ENCODE measurements at regions not wholly inside any gene's neighbourhood (a gene's known extent, or its start where the extent isn't known, plus 50 kb on each side); places are given as distances from the start of the nearest gene placed in this dataset.
A peak's percentile ranks its signal among the peaks of the same experiment; 100 is the strongest.
"Not testable (repeated sequence)": the region's sequence is repeated elsewhere in the genome, so short reads cannot be mapped to it uniquely, and the experiment has no call there.

DNA sequence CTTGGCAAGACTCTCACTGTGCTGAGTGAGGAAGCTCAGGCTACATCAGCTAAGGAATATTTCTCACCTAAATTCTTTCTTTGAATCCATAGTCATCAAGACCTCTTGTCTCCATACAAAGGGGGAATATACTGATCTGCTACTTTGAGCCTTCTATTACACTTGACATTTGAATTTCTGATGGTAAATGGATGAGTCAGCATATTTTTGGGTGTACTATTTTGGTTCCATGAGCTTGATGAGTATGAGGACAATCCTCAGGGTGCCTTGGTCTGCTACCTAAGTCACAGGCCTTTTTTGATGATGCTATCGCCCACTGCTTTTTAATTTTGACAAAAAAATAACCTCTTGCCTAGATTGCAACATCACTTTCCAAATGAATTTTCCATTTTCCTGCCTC, 415.7 kb downstream of the PPP1R2C start:
- DNase-seq (no peak), FAIRE-seq (no peak)
- no peaks in the 10 kb centered on the region for H3K9me3 ChIP-seq (ENCODE audit: control insufficient read depth in 2 of 2, insufficient read depth in 1 of 2, low read depth in 1 of 2, low read length in 1 of 2)
- H3K27me3 ChIP-seq (ENCODE audit: control insufficient read depth in 3 of 3, insufficient read depth in 3 of 3, low read length in 3 of 3), result no peaks in the 10 kb centered on the region
- H3K27ac ChIP-seq (ENCODE audit: low read depth in 1 of 3, low read length in 2 of 3), result no peak overlapping the region
- H3K4me1 ChIP-seq (ENCODE audit: control insufficient read depth in 3 of 3, insufficient read depth in 2 of 3, low read depth in 1 of 3, low read length in 2 of 3), result no peaks in the 10 kb centered on the region
- no peak overlapping the region for H3K4me3 ChIP-seq (ENCODE audit: low read depth in 1 of 3, low read length in 3 of 3)
- H3K36me3 ChIP-seq (ENCODE audit: control insufficient read depth in 3 of 3, insufficient read depth in 2 of 3, low read depth in 1 of 3, low read length in 3 of 3), result no peaks in the 10 kb centered on the region
- 52 to 96% (median 88%) methylated on average over 1 of the region's 1 CpG for WGBS, 3 donors

DNA sequence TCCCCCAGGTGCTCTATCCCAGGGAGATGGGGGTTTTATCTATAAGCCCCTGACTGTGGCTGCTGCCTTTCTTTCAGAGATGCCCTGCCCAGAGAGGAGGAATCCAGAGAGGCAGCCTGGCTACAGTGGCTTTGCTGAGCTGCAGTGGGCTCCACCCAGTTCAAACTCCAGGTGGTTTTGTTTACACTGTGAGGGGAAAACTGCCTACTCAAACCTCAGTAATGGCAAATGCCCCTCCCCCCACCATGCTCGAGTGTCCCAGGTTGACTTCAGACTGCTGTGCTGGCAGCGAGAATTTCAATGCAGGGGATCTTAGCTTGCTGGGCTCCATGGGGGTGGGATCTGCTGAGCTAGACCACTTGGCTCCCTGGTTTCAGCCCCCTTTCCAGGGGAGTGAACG, 419.6 kb upstream of the CASK start:
- not testable (repeated sequence) for H3K4me1 ChIP-seq (ENCODE audit: control insufficient read depth in 3 of 3, insufficient read depth in 2 of 3, low read depth in 1 of 3, low read length in 2 of 3); H3K27me3 ChIP-seq (ENCODE audit: control insufficient read depth in 3 of 3, insufficient read depth in 3 of 3, low read length in 3 of 3); H3K27ac ChIP-seq (ENCODE audit: low read depth in 1 of 3, low read length in 2 of 3); H3K9me3 ChIP-seq (ENCODE audit: control insufficient read depth in 2 of 2, insufficient read depth in 1 of 2, low read depth in 1 of 2, low read length in 1 of 2); H3K36me3 ChIP-seq (ENCODE audit: control insufficient read depth in 3 of 3, insufficient read depth in 2 of 3, low read depth in 1 of 3, low read length in 3 of 3); FAIRE-seq; H3K4me3 ChIP-seq (ENCODE audit: low read depth in 1 of 3, low read length in 3 of 3)
- peak; percentile 63 to 79 for DNase-seq
- 40 to 57% (median 57%) methylated on average over 3 of the region's 3 CpGs for WGBS, 3 donors
